ENCODE measurements at regions not wholly inside any gene's neighbourhood (a gene's known extent, or its start where the extent isn't known, plus 50 kb on each side); places are given as distances from the start of the nearest gene placed in this dataset.

- TF ChIP-seq CTCF (conservative IDR thresholded peaks at IDR 0.05 in 1 of 2, IDR thresholded peaks at IDR 0.05 in 1 of 2; ENCODE audit: low read depth in 1 of 2, low read length in 2 of 2), result no peak
- TF ChIP-seq EZH2 (IDR thresholded peaks at IDR 0.05; ENCODE audit: low read length, missing control alignments), result no peak
Measured at GRCh38 chr1:5796028-5796427, 196.2 kb downstream of the NPHP4 start.

Measured in fibroblast of lung (primary cell).